H4 (cell line): ENCODE measurements at regions not wholly inside any gene's neighbourhood (a gene's known extent, or its start where the extent isn't known, plus 50 kb on each side); places are given as distances from the start of the nearest gene placed in this dataset.

Experiments used
- DNase-seq: peaks from one replicate; pipeline ENCODE4 v3.0.0-alpha.2; 2015; ENCODE audit warnings: low spot score

GRCh38 chr6:169047345-169047744 lies 206.3 kb downstream of the THBS2 start:
- no peak for DNase-seq

- DNase-seq, result no peak
These were observed 207.0 kb downstream of the THBS2 start for GRCh38 chr6:169046483-169047192.

GRCh38 chr6:169046021-169046420 lies 207.6 kb downstream of the THBS2 start:
- no peak for DNase-seq

- DNase-seq, result no peak
These were observed 208.2 kb downstream of the THBS2 start for GRCh38 chr6:169045486-169045885.

GRCh38 chr6:169044381-169045230 lies 209.0 kb downstream of the THBS2 start:
- no peak for DNase-seq

- no peak for DNase-seq
These were observed 211.6 kb downstream of the THBS2 start for GRCh38 chr6:169042061-169042460.

GRCh38 chr6:169041078-169041477 lies 212.6 kb downstream of the THBS2 start:
- DNase-seq, result no peak

GRCh38 chr6:169038691-169039090 lies 215.0 kb downstream of the THBS2 start:
- no peak for DNase-seq

GRCh38 chr6:169035385-169036240 lies 218.0 kb downstream of the THBS2 start:
- no peak for DNase-seq

- DNase-seq, result no peak
These were observed 219.0 kb downstream of the THBS2 start for GRCh38 chr6:169034516-169035167.

- no peak for DNase-seq
These were observed 223.8 kb downstream of the THBS2 start for GRCh38 chr6:169029861-169030260.

GRCh38 chr6:169028343-169028742 lies 225.3 kb downstream of the THBS2 start:
- DNase-seq, result no peak

GRCh38 chr6:169026175-169026574 lies 227.5 kb downstream of the THBS2 start:
- no peak for DNase-seq

GRCh38 chr6:169024047-169024660 lies 229.5 kb downstream of the THBS2 start:
- DNase-seq, result no peak

GRCh38 chr6:169023161-169023874 lies 230.3 kb downstream of the THBS2 start:
- DNase-seq, result no peak

- no peak for DNase-seq
These were observed 231.6 kb downstream of the THBS2 start for GRCh38 chr6:169022079-169022478.

GRCh38 chr6:169020821-169021220 lies 232.8 kb downstream of the THBS2 start:
- DNase-seq, result no peak

GRCh38 chr6:169019727-169020491 lies 233.7 kb downstream of the THBS2 start:
- DNase-seq, result no peak

GRCh38 chr6:169019111-169019510 lies 234.5 kb downstream of the THBS2 start:
- DNase-seq, result no peak

GRCh38 chr6:169016758-169017157 lies 236.9 kb downstream of the THBS2 start:
- no peak for DNase-seq
